ENCODE measurements at regions not wholly inside any gene's neighbourhood (a gene's known extent, or its start where the extent isn't known, plus 50 kb on each side); places are given as distances from the start of the nearest gene placed in this dataset.

DNA sequence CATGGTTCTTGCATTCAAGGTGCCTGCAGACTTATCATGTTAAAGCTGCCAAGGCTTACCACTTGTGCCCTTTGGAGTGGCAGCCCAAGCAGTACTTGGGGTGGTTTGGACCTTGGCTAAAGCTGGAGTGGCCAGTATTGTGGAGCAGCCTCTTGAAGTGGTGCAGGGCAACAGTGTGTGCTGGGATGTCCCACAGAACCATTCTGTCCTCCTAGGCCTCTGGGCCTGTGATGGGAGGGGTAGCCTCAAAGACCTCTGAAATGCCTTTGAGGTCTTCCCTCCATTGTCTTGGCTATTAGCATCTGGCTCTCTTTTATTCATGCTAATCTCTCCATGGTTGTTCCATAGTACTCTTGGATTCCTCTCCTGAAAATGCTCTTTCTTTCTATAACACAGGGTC is 78.2 kb upstream of the SLC24A4 start:
- Histone ChIP-seq H3K4me3 (ENCODE audit: low read length) (no peak overlapping the region), H3K9ac (ENCODE audit: low read length) (no peak overlapping the region), H3K27me3 (replicated peaks; ENCODE audit: insufficient read depth, low read length) (no peaks in the 10 kb centered on the region), H3K4me1 (ENCODE audit: low read length) (no peaks in the 10 kb centered on the region), H3K9me3 (replicated peaks; ENCODE audit: insufficient read depth, low read length) (no peaks in the 10 kb centered on the region), H3K36me3 (replicated peaks; ENCODE audit: insufficient read depth, low read length) (no peaks in the 10 kb centered on the region), H4K20me1 (ENCODE audit: insufficient read depth, low read length) (no peaks in the 10 kb centered on the region), H2AFZ (ENCODE audit: low read length) (no peak overlapping the region), H3F3A (ENCODE audit: insufficient read depth, low read length) (no peaks in the 10 kb centered on the region), H3K9me2 (replicated peaks; ENCODE audit: insufficient read depth, low read length) (no peaks in the 10 kb centered on the region), H3K27ac (ENCODE audit: low read length) (no peak overlapping the region), H3K4me2 (ENCODE audit: low read depth, low read length) (no peak overlapping the region), H3K79me2 (ENCODE audit: low read length) (no peaks in the 10 kb centered on the region)
- TF ChIP-seq EZH2 (optimal IDR thresholded peaks at IDR 0.05; ENCODE audit: low read depth, low read length) (no peak), EZH2phosphoT487 (IDR thresholded peaks at IDR 0.05; ENCODE audit: low read length) (no peak)
- TF ChIP-seq, protein P1, sequence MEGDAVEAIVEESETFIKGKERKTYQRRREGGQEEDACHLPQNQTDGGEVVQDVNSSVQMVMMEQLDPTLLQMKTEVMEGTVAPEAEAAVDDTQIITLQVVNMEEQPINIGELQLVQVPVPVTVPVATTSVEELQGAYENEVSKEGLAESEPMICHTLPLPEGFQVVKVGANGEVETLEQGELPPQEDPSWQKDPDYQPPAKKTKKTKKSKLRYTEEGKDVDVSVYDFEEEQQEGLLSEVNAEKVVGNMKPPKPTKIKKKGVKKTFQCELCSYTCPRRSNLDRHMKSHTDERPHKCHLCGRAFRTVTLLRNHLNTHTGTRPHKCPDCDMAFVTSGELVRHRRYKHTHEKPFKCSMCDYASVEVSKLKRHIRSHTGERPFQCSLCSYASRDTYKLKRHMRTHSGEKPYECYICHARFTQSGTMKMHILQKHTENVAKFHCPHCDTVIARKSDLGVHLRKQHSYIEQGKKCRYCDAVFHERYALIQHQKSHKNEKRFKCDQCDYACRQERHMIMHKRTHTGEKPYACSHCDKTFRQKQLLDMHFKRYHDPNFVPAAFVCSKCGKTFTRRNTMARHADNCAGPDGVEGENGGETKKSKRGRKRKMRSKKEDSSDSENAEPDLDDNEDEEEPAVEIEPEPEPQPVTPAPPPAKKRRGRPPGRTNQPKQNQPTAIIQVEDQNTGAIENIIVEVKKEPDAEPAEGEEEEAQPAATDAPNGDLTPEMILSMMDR (IDR thresholded peaks at IDR 0.05; ENCODE audit: low read length), result no peak
- no peak for DNase-seq

DNA sequence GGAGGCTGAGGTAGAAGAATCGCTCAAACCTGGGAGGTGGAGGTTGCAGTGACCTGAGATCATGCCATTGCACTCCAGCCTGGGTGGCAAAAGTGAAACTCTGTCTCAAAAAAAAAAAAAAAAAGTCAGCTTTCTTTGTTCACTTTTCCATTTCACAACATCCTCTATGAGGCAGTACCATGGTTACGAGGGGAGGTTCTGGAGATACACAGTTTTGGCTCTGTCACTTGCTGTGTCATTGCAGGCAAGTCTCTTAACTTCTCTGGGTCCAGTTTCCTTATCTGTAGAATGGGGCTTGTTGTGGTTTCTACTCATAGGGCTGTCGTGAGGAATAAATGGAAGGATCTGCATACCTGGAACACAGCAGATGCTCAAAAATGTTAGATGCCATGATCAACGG is 75.6 kb upstream of the SLC24A4 start:
- H3K36me3 ChIP-seq (replicated peaks; ENCODE audit: insufficient read depth, low read length), result no peaks in the 10 kb centered on the region
- H4K20me1 ChIP-seq (ENCODE audit: insufficient read depth, low read length), result no peaks in the 10 kb centered on the region
- H3K9me3 ChIP-seq (replicated peaks; ENCODE audit: insufficient read depth, low read length), result no peaks in the 10 kb centered on the region
- H2AFZ ChIP-seq (ENCODE audit: low read length), result no peak overlapping the region
- no peak overlapping the region for H3K27ac ChIP-seq (ENCODE audit: low read length)
- H3F3A ChIP-seq (ENCODE audit: insufficient read depth, low read length), result no peaks in the 10 kb centered on the region
- no peak for DNase-seq
- H3K4me3 ChIP-seq (ENCODE audit: low read length), result no peak overlapping the region
- no peaks in the 10 kb centered on the region for H3K9me2 ChIP-seq (replicated peaks; ENCODE audit: insufficient read depth, low read length)
- H3K4me1 ChIP-seq (ENCODE audit: low read length), result no peaks in the 10 kb centered on the region
- H3K4me2 ChIP-seq (ENCODE audit: low read depth, low read length), result no peak overlapping the region
- no peak overlapping the region for H3K9ac ChIP-seq (ENCODE audit: low read length)
- TF ChIP-seq, protein P1 (IDR thresholded peaks at IDR 0.05; ENCODE audit: low read length), result no peak
- TF ChIP-seq EZH2 (optimal IDR thresholded peaks at IDR 0.05; ENCODE audit: low read depth, low read length) (no peak), EZH2phosphoT487 (IDR thresholded peaks at IDR 0.05; ENCODE audit: low read length) (no peak)
- no peaks in the 10 kb centered on the region for H3K79me2 ChIP-seq (ENCODE audit: low read length)
- no peaks in the 10 kb centered on the region for H3K27me3 ChIP-seq (replicated peaks; ENCODE audit: insufficient read depth, low read length)

DNA sequence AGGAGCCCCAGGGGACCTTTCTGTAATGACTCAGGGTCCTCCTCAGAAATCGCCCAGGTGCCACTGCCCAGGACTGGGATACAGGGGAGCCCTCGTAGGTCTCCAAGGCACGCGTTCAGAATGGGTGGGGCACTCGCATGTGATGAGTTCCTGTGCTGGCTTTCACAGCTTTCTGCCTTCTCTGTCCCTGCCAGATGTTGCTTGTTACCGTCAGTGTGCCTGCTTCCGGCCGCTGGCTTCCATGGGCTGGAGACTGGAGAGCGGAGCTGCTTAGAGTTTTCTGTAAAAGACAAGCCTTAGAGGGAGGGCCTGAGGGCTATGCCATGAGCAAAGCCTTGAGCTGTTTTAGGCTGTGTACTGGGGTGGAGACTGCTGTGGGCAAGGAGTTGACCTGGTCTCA is 75.0 kb upstream of the SLC24A4 start:
- H3K4me2 ChIP-seq (ENCODE audit: low read depth, low read length), result no peak overlapping the region
- H3K27me3 ChIP-seq (replicated peaks; ENCODE audit: insufficient read depth, low read length), result no peaks in the 10 kb centered on the region
- H3K36me3 ChIP-seq (replicated peaks; ENCODE audit: insufficient read depth, low read length), result no peaks in the 10 kb centered on the region
- no peaks in the 10 kb centered on the region for H3K79me2 ChIP-seq (ENCODE audit: low read length)
- no peak overlapping the region for H3K4me3 ChIP-seq (ENCODE audit: low read length)
- H3F3A ChIP-seq (ENCODE audit: insufficient read depth, low read length), result no peaks in the 10 kb centered on the region
- H3K9ac ChIP-seq (ENCODE audit: low read length), result no peak overlapping the region
- H3K9me2 ChIP-seq (replicated peaks; ENCODE audit: insufficient read depth, low read length), result no peaks in the 10 kb centered on the region
- H3K27ac ChIP-seq (ENCODE audit: low read length), result no peak overlapping the region
- no peaks in the 10 kb centered on the region for H4K20me1 ChIP-seq (ENCODE audit: insufficient read depth, low read length)
- H3K9me3 ChIP-seq (replicated peaks; ENCODE audit: insufficient read depth, low read length), result no peaks in the 10 kb centered on the region
- no peak for TF ChIP-seq EZH2 (optimal IDR thresholded peaks at IDR 0.05; ENCODE audit: low read depth, low read length)
- TF ChIP-seq, protein P1 (IDR thresholded peaks at IDR 0.05; ENCODE audit: low read length), result no peak
- no peak for TF ChIP-seq EZH2phosphoT487 (IDR thresholded peaks at IDR 0.05; ENCODE audit: low read length)
- H3K4me1 ChIP-seq (ENCODE audit: low read length), result no peaks in the 10 kb centered on the region
- H2AFZ ChIP-seq (ENCODE audit: low read length), result no peak overlapping the region
- DNase-seq, result no peak
